PC-9 (cell line): ENCODE measurements at regions not wholly inside any gene's neighbourhood (a gene's known extent, or its start where the extent isn't known, plus 50 kb on each side); places are given as distances from the start of the nearest gene placed in this dataset.
"Not testable (repeated sequence)": the region's sequence is repeated elsewhere in the genome, so short reads cannot be mapped to it uniquely, and the experiment has no call there.

Experiments
- EZH2 ChIP-seq: fragments of 200-600 bp; sonication (generic); IDR thresholded peaks from 2 replicates; pipeline ENCODE4 v1.8.0; 2017; ENCODE audit warnings: antibody characterized with exemption, low read depth
- TF ChIP-seq, protein P1 (sequence below): fragments of 200-600 bp; sonication (generic); conservative IDR thresholded peaks from 2 replicates; pipeline ENCODE4 v1.6.1; 2017; ENCODE audit warnings: mixed run types, antibody characterized with exemption, mild to moderate bottlenecking, moderate library complexity

DNA sequence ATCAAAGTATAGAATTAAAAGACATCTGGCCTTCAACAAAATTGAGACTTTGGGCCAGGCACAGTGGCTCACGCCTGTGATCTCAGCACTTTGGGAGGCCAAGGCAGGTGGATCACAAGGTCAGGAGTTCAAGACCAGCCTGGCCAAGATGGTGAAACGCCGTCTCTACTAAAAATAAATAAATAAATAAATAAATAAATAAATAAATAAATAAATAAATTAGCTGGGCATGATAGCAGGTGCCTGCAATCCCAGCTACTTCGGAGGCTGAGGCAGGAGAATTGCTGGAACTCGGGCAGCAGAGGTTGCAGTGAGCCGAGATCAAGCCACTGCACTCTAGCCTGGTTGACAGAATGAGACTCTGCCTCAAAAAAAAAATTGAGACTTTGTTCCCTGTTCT is 225.7 kb downstream of the CENPC start:
- TF ChIP-seq, protein P1, sequence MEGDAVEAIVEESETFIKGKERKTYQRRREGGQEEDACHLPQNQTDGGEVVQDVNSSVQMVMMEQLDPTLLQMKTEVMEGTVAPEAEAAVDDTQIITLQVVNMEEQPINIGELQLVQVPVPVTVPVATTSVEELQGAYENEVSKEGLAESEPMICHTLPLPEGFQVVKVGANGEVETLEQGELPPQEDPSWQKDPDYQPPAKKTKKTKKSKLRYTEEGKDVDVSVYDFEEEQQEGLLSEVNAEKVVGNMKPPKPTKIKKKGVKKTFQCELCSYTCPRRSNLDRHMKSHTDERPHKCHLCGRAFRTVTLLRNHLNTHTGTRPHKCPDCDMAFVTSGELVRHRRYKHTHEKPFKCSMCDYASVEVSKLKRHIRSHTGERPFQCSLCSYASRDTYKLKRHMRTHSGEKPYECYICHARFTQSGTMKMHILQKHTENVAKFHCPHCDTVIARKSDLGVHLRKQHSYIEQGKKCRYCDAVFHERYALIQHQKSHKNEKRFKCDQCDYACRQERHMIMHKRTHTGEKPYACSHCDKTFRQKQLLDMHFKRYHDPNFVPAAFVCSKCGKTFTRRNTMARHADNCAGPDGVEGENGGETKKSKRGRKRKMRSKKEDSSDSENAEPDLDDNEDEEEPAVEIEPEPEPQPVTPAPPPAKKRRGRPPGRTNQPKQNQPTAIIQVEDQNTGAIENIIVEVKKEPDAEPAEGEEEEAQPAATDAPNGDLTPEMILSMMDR = not testable (repeated sequence)
- TF ChIP-seq EZH2 = not testable (repeated sequence)
